IPS-NIHi7 (cell line): ENCODE measurements at regions not wholly inside any gene's neighbourhood (a gene's known extent, or its start where the extent isn't known, plus 50 kb on each side); places are given as distances from the start of the nearest gene placed in this dataset.

Source experiments
- DNase-seq: peaks from one replicate; pipeline ENCODE4 v3.0.0; 2012; ENCODE audit warnings: mixed read lengths; ENCODE audit errors: extremely low spot score

GRCh38 chr4:185987961-185988627 lies 80.9 kb upstream of the TLR3 start:
- no peak for DNase-seq

GRCh38 chr4:185991770-185992169 lies 77.2 kb upstream of the TLR3 start:
- no peak for DNase-seq

GRCh38 chr4:185992585-185992984 lies 76.4 kb upstream of the TLR3 start:
- DNase-seq = no peak

- DNase-seq = no peak
These were observed 75.5 kb upstream of the TLR3 start for GRCh38 chr4:185993328-185993973.

GRCh38 chr4:185994750-185995149 lies 74.2 kb upstream of the TLR3 start:
- DNase-seq = no peak

- no peak for DNase-seq
These were observed 73.3 kb upstream of the TLR3 start for GRCh38 chr4:185995665-185996064.

GRCh38 chr4:185997296-185997695 lies 71.7 kb upstream of the TLR3 start:
- no peak for DNase-seq

GRCh38 chr4:185998791-185999190 lies 70.2 kb upstream of the TLR3 start:
- DNase-seq = no peak

GRCh38 chr4:185999207-185999606 lies 69.7 kb upstream of the TLR3 start:
- DNase-seq = no peak

GRCh38 chr4:186002853-186003252 lies 66.1 kb upstream of the TLR3 start:
- DNase-seq = no peak

GRCh38 chr4:186003746-186004145 lies 65.2 kb upstream of the TLR3 start:
- DNase-seq = no peak

- DNase-seq = no peak
These were observed 60.9 kb upstream of the TLR3 start for GRCh38 chr4:186008057-186008456.

- DNase-seq = no peak
These were observed 59.0 kb upstream of the TLR3 start for GRCh38 chr4:186009976-186010375.

GRCh38 chr4:186010821-186011220 lies 58.1 kb upstream of the TLR3 start:
- no peak for DNase-seq

- DNase-seq = no peak
These were observed 56.9 kb upstream of the TLR3 start for GRCh38 chr4:186012071-186012470.

GRCh38 chr4:186013419-186014186 lies 55.4 kb upstream of the TLR3 start:
- no peak for DNase-seq

- no peak for DNase-seq
These were observed 53.6 kb upstream of the TLR3 start for GRCh38 chr4:186015212-186015817.

- no peak for DNase-seq
These were observed 52.2 kb upstream of the TLR3 start for GRCh38 chr4:186016796-186017195.

- DNase-seq = no peak
These were observed 51.2 kb upstream of the TLR3 start for GRCh38 chr4:186017801-186018200.

- no peak for DNase-seq
These were observed 50.7 kb upstream of the TLR3 start for GRCh38 chr4:186018261-186018660.

GRCh38 chr4:186018784-186019183 lies 50.2 kb upstream of the TLR3 start:
- DNase-seq = no peak
